DMS53 treated with DMSO at 0.1 percent for 48 hours (cell line): ENCODE measurements at regions not wholly inside any gene's neighbourhood (a gene's known extent, or its start where the extent isn't known, plus 50 kb on each side); places are given as distances from the start of the nearest gene placed in this dataset.
A peak's percentile ranks its signal among the peaks of the same experiment; 100 is the strongest.

ENCODE experiments used
- DNase-seq: peaks from one replicate; lab custom pipeline; 2025; ENCODE audit not compliant: unreplicated experiment; lab: John Stamatoyannopoulos, UW

DNA sequence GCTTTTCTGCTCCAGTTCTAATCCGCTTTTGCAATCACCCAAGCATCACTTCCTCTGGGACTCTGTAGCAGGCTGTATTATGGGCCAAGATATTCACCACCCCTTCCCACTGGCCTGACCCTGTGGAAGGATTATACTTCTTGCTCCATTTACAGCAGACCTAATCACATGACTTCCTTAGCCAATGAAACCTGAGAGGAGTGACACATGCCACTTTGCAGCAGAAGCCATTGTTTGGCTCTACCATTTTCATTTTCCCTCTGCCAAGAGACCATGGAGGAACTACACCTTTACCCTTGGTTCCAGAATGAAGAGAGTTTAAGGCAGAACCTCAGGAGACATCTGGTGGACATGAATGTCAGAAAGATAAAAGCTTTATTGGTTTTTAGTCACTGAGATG, 134.9 kb upstream of the HSD17B12 start:
- no peak for DNase-seq

DNA sequence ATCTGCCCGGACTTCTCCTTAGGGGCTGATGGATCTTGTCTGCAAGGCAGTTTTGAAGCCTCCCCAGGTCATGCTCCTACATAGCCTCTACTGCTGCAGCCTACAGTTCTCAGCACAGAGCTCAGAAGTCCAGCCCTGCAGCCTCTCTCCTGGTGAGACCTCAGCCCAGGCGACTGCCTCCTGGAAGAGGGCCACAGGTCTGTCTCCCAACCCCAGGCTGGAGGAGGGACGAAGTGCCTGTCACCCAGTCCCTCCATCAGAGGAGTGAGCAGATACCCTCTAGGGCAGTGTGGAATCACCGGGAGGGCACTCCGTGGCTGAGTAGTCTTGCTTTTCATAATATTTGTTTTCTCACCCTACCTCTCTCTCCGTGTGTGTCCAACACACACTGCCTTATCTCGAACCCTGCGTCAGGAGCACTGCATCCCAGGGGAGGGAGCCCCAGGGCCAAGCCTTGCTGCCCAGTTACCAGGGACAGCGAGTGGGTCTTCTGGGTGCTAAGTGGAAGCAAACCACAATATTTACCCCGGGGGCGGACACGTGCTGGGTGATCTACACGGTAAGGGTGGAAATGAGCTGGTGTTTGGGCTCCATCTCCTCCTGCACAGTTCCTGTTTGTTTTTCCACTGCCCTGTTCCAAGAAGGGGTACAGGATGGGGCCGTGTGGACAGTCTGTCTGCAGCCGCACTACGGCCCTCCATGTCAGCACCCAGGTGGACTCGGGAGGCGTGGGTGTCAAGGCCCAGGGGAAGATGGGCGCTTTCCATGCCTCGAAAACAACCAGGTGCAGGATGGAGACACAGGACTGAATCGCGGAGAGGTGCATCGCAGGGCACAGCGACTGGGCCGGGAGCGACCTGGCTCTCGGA, 133.7 kb upstream of the HSD17B12 start:
- no peak for DNase-seq

DNA sequence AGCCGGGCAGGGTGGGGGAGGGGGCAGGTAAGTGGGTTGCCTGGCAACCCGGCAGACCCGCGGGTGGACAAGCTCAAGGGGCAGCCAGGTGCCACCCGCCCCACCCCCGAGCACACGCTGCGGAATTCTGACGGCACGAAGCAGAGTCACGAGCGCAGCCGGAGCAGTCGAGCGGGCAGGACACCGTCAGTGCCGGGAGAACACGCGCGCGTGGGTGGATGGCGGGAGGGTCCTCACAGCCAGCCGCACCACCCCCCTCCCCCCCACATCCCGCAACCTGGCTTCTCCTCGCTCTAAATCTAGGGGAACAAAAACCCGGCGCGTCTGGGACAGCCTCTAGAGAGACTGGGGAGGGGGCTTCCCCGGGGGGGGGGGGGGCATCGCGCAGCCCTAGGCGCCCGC, 133.1 kb upstream of the HSD17B12 start:
- DNase-seq: no peak

DNA sequence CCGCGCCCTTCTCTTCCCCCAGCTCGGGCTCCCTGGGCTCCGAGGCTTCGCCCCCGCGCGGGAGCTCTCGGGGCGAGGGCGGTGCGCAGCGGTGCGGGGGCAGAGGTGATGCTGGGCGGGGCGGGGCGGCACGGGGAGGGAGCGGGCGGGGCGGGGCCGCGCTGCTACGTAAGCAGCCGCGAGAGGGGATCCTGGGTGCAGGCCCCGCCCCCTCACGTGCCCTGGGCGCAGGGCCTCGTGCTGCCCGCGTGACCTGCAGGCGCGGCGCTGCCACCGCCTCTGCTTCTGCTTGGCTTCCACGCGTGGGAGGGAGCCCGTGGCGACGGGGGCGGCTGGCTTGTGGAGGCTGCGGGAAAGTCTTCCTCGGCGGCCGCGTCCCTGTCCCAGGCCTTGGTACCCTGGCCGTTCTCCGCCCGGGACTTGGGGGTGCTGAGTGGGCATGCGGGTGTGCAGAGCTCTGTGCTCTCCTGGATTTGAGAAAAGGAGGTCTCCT, 132.6 kb upstream of the HSD17B12 start:
- DNase-seq: peak; percentile 14

- no peak for DNase-seq
Measured at GRCh38 chr11:43548916-43549315, 131.6 kb upstream of the HSD17B12 start.

DNA sequence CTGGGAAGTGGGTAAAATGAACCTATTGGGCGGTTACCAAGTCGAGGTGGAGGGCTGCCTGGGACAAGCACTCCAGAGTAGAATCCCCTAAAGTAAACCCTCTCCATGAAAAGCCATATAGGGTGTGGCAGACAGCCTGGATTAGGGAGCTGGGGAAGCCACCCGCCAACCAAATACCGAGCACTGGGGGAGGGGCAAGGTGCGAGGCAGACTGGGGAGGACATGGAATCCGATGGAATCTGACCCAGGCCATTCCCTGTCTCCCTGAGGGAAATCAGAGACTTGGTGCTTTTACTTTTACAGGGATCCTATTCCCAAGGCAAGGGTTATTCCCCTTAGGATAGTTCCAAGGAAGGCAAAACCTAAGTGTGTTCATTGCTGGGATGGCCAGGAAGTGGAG, 130.9 kb upstream of the HSD17B12 start:
- no peak for DNase-seq

DNA sequence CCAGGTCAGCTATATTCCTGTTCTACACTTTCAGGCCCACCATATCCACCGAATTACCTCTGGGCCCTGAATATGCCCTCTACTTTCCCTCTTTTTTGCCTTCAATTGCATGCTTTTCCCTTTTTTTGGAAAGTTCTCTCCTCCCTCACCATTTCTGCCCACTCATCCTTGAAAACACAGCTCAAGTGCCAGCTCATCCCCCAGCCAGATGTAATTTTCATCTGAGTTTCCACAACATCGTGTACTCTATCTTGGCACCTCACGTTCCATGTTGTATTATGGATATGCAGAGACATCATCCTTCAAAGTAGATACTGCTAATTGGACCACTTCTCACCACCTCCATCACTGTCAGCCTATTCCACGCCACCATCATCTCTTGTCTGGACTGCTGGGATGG, 129.8 kb upstream of the HSD17B12 start:
- DNase-seq: no peak

- no peak for DNase-seq
Measured at GRCh38 chr11:43554148-43554473, 126.4 kb upstream of the HSD17B12 start.

DNA sequence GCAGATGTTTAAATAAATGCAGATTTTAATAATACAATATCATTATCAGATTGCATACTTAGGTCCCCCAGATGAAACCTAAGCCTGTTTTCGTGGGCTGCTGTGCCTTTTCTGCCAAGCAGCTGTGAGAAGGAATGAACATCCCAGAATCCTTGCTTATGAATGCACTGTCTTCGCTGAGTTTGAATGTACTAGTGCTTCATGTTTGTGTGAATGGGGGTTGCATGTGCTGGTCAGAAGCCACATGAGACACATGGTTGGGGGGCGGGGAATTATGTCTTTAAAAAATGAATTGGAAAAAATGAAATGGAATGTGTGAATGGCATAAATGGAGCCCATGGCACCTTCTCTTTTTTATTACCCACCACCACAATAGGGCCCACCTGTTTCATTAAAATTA, 125.4 kb upstream of the HSD17B12 start:
- no peak for DNase-seq

DNA sequence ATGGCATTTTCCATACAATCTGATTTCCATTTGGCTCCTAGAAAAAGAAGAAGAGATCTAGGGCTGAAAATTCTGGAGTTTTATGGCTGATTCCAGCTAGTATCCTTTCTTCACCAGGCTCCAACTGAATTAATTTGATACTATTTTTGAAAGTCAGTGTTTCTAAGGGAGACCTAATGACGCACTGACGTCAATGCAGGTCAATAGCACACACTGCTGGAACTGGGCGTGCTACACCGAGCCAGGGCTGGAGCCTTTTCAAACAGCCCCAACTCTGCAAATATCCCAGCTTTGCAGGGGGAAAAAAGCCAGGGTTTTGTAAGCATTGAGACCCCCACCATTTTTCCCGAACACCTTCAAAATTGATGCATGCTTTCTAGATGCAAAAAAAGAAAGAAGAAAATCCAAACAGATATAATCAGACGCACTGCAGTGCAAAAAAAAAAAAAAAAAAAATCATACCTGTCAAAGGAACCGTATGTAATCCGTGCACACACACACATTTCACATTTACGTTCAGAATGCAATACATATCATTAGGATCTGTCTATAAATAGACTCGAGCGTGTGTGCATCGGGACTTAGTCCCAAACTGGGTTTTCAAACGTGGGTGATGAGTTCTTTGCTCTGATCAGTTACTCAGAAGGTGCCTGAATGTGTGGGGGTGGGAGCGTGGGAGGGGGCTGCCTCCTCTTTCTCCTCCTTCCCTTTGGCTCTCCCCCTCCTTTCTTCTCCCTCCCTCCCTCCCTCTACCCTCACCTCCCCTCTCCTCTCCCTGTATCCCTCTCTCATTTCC, 124.5 kb upstream of the HSD17B12 start:
- DNase-seq: peak; percentile 32

- DNase-seq: no peak
Measured at GRCh38 chr11:43556612-43557375, 123.7 kb upstream of the HSD17B12 start.

DNA sequence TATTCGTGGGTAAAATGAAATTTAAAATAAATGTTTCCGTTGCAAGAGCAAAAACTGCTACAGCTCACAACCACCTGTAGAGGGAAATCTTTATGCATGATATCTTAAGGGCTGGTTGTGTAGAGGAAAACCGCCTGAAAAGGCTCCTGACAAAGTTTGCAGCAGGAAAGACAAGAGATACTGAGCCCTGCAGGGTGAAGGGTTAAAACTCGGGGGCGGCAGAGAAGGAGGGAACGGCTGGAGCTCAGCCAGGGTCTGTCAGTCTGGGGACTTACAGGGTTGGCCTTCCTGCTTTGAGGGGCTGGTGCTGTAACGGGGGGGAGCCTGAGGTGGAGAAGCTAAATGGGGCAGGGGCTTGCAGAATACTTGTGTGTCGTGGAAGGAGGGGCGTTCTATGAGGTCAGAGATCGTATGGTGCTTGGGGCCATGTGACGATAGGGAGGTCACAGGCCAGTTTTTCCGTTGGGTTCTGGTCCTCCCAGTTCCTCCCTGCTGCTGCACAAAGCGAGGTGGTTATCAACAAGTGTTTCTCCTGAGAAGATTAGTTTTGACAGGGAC, 122.9 kb upstream of the HSD17B12 start:
- no peak for DNase-seq

DNA sequence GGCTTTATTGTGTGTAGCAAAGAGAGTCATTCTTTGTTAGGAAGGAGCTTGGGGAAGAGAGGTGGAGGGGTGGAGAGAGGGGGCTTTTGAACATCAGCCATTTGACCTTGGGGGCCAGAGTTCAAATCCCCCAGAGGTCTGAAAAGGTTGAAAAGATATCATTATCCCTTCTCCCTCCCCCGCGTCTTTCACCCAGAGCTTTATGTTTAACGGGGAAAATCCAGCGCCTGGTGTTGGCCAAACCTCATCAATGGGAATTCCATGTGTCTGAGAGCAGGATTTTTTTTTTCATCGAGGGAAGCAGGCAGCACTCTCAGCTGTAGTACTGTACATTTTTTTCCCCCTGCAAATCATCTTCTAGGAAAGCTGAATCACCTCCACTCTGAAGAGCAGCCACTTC, 122.4 kb upstream of the HSD17B12 start:
- DNase-seq: no peak

GRCh38 chr11:43558556-43559127, 121.9 kb upstream of the HSD17B12 start:
- no peak for DNase-seq

GRCh38 chr11:43561832-43562231, 118.7 kb upstream of the HSD17B12 start:
- no peak for DNase-seq

DNA sequence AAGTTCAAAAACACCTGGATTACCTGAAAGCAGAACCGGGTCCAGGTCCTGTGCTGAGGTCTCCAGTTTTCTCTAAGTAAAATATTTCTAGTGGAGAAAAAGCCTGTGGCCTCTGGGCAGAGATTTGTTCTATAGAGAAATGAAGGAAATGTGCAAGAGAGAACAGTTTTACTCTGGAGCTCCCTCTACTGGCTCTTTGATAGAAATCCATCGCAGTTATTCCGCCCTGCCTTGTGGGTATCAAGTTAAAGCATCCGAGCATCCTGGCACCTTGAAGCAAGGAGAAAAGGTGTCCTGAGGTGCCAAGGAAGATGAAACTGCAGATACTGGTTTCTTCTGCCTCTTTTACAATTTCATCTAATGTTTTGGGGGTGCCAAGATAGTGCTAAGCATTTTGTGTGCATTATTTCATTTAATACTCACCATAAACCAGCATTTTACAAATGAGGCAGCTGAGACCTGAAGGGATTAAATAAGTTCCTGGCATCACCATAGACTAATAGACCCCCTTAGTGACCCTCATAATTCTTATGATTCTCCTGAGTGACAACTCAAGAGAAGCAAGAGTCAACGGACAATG, 113.1 kb upstream of the HSD17B12 start:
- DNase-seq: peak; percentile 50

DNA sequence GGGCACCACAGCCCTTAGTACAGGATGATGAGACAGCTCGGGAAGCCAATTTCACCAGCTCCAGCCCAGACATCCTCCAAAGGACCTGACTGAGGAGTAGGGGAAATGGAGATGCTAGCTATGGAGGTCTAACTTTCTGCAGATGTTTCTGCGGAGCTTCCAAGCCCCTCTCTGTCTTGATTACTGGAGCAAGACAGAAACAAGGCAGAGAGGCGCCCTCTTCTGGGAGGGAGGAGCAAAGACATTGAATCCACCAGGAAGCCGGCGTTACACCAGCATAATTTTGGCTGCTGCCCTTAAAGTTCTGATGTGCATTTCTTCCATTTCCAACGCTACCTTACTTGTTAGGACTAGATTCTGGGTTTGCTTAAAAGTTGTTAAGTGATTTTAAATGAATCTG, 107.3 kb upstream of the HSD17B12 start:
- no peak for DNase-seq

GRCh38 chr11:43573873-43574272, 106.7 kb upstream of the HSD17B12 start:
- no peak for DNase-seq

DNA sequence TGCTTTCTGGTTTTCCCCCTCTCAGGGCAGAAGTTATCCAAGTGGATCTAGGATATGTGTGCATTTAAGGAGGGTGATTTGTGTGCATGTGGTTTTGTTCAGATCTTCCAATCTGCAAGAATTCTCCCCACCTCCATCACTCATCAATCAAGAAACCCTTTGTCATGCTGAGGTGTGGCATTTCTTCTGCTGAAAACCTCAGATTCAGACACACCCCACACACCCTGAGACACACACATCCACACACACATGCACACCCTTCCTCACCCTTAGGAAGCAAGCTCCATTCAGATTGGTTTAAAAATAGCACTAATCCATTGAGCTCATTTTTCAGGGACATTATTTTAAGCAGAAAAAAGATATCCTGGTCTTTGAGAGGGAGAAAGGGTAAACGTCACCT, 106.1 kb upstream of the HSD17B12 start:
- no peak for DNase-seq
